Keratinocyte (primary cell): ENCODE measurements at regions not wholly inside any gene's neighbourhood (a gene's known extent, or its start where the extent isn't known, plus 50 kb on each side); places are given as distances from the start of the nearest gene placed in this dataset.

ENCODE experiments used
- DNase-seq: peaks from one replicate; pipeline ENCODE4 v3.0.0-alpha.2; 2011; ENCODE audit warnings: low read depth, missing footprints, low spot score
- FAIRE-seq: peaks from 2 replicates; lab custom pipeline; 2011; peaks lifted over from hg19 to GRCh38; lab: Jason Lieb, UNC
- H2AFZ ChIP-seq: 2 replicates; pipeline ENCODE4 v1.6.0; 2012; ENCODE audit warnings: low read length, control low read depth, inconsistent platforms; ENCODE audit not compliant: control insufficient read depth
- H3K27ac ChIP-seq: 2 replicates; pipeline ENCODE4 v1.5.1; 2011; ENCODE audit warnings: low read length; ENCODE audit not compliant: control insufficient read depth, insufficient read depth
- H3K27me3 ChIP-seq: 3 replicates; pipeline ENCODE4 v1.6.0; 2011; ENCODE audit warnings: low read length; ENCODE audit not compliant: control insufficient read depth, insufficient read depth; ENCODE audit errors: extremely low read depth
- H3K36me3 ChIP-seq, 2 experiments: 2 replicates in 1 of 2; 3 replicates in 1 of 2; pipeline ENCODE4 v1.5.1; 2011; ENCODE audit warnings: low read length in 2 of 2, mild to moderate bottlenecking in 1 of 2; ENCODE audit not compliant: control insufficient read depth in 2 of 2, insufficient read depth in 2 of 2; ENCODE audit errors: extremely low read depth in 1 of 2
- H3K4me1 ChIP-seq: 3 replicates; pipeline ENCODE4 v1.5.1; 2011; ENCODE audit warnings: low read length; ENCODE audit not compliant: control insufficient read depth, insufficient read depth; ENCODE audit errors: extremely low read depth
- H3K4me2 ChIP-seq: 3 replicates; pipeline ENCODE4 v1.6.0; 2011; ENCODE audit warnings: low read depth, low read length; ENCODE audit not compliant: control insufficient read depth, insufficient read depth; ENCODE audit errors: extremely low read depth
- H3K4me3 ChIP-seq, 3 experiments: fragments of 200-600 bp in 1 of 3; sonication (generic) in 1 of 3; 2 replicates in 2 of 3; 3 replicates in 1 of 3; pipeline ENCODE4 v1.5.1; 2011 to 2016; ENCODE audit warnings: low read length in 3 of 3, mild to moderate bottlenecking in 3 of 3, control low read depth in 2 of 3, inconsistent platforms in 1 of 3, low read depth in 1 of 3, mixed read lengths in 1 of 3, mixed run types in 1 of 3, moderate library complexity in 1 of 3; ENCODE audit not compliant: control insufficient read depth in 2 of 3, insufficient read depth in 2 of 3; ENCODE audit errors: extremely low read depth in 1 of 3
- H3K79me2 ChIP-seq: 2 replicates; pipeline ENCODE4 v1.6.0; 2012; ENCODE audit warnings: low read length; ENCODE audit not compliant: control insufficient read depth, insufficient read depth
- H3K9ac ChIP-seq: 3 replicates; pipeline ENCODE4 v1.6.0; 2011; ENCODE audit warnings: low read length; ENCODE audit not compliant: control insufficient read depth, insufficient read depth; ENCODE audit errors: extremely low read depth
- H3K9me1 ChIP-seq: 3 replicates; pipeline ENCODE4 v1.6.0; 2011; ENCODE audit warnings: low read length; ENCODE audit not compliant: control insufficient read depth, insufficient read depth; ENCODE audit errors: extremely low read depth
- H3K9me3 ChIP-seq: 2 replicates; pipeline ENCODE4 v1.5.1; 2012; ENCODE audit warnings: low read depth, low read length; ENCODE audit not compliant: control insufficient read depth
- H4K20me1 ChIP-seq: 3 replicates; pipeline ENCODE4 v1.6.0; 2011; ENCODE audit warnings: low read length; ENCODE audit not compliant: control insufficient read depth, insufficient read depth; ENCODE audit errors: extremely low read depth
- CTCF ChIP-seq, 3 experiments: IDR thresholded peaks in 1 of 3; conservative IDR thresholded peaks in 1 of 3; optimal IDR thresholded peaks in 1 of 3; 2 replicates in 2 of 3; 3 replicates in 1 of 3; pipeline versions ENCODE3 to v1.5.1; 2011; ENCODE audit warnings: low read length in 3 of 3, mild to moderate bottlenecking in 3 of 3, moderate library complexity in 2 of 3, control low read depth in 1 of 3, inconsistent platforms in 1 of 3; ENCODE audit not compliant: insufficient read depth in 2 of 3; ENCODE audit errors: extremely low read depth in 1 of 3
- EZH2 ChIP-seq: IDR thresholded peaks from one replicate; pipeline ENCODE4 v1.6.1; 2012; ENCODE audit warnings: inconsistent platforms, mild to moderate bottlenecking, low read length, moderate library complexity
- dilution Hi-C: fragments of 300-500 bp; cut with MboI; formaldehyde crosslinking; loops from one replicate; pipeline ENCODE4 v1.7.0; 2020; ENCODE audit warnings: low sequenced_read_pairs; ENCODE audit not compliant: extremely low pct_ligation_motif_present

- dilution Hi-C loops, result no loop called here
- H2AFZ ChIP-seq, result no peak overlapping the region
- TF ChIP-seq CTCF (optimal IDR thresholded peaks at IDR 0.05 in 1 of 3, IDR thresholded peaks at IDR 0.05 in 1 of 3, conservative IDR thresholded peaks at IDR 0.05 in 1 of 3; ENCODE audit: extremely low read depth in 1 of 3, insufficient read depth in 2 of 3, low read length in 3 of 3) (no peak), EZH2 (no peak)
- no peak overlapping the region for H3K4me3 ChIP-seq
- no peak overlapping the region for H3K9ac ChIP-seq
- peaks cover 6% of the 10 kb centered on the region for H3K4me1 ChIP-seq
- H3K9me1 ChIP-seq, result no peaks in the 10 kb centered on the region
- no peaks in the 10 kb centered on the region for H3K36me3 ChIP-seq
- H3K27ac ChIP-seq, result no peak overlapping the region
- DNase-seq (no peak), FAIRE-seq (no peak)
- H3K27me3 ChIP-seq, result no peaks in the 10 kb centered on the region
- no peaks in the 10 kb centered on the region for H4K20me1 ChIP-seq
- H3K79me2 ChIP-seq, result no peaks in the 10 kb centered on the region
- no peak overlapping the region for H3K4me2 ChIP-seq
- no peaks in the 10 kb centered on the region for H3K9me3 ChIP-seq
These were observed 797.1 kb downstream of the BCL11B start for GRCh38 chr14:98474900-98475299.

- no peaks in the 10 kb centered on the region for H3K4me1 ChIP-seq
- no peaks in the 10 kb centered on the region for H3K9me1 ChIP-seq
- H3K27ac ChIP-seq, result no peak overlapping the region
- no peaks in the 10 kb centered on the region for H3K27me3 ChIP-seq
- no peak overlapping the region for H3K4me3 ChIP-seq
- no peaks in the 10 kb centered on the region for H3K9me3 ChIP-seq
- no peaks in the 10 kb centered on the region for H4K20me1 ChIP-seq
- no peak for FAIRE-seq
- no peaks in the 10 kb centered on the region for H3K36me3 ChIP-seq
- no peak for DNase-seq
- no peak overlapping the region for H2AFZ ChIP-seq
- no peak overlapping the region for H3K4me2 ChIP-seq
- TF ChIP-seq EZH2 (no peak), CTCF (optimal IDR thresholded peaks at IDR 0.05 in 1 of 3, IDR thresholded peaks at IDR 0.05 in 1 of 3, conservative IDR thresholded peaks at IDR 0.05 in 1 of 3; ENCODE audit: extremely low read depth in 1 of 3, insufficient read depth in 2 of 3, low read length in 3 of 3) (no peak)
- no peak overlapping the region for H3K9ac ChIP-seq
- dilution Hi-C loops, result no loop called here
- no peaks in the 10 kb centered on the region for H3K79me2 ChIP-seq
These were observed 794.1 kb downstream of the BCL11B start for GRCh38 chr14:98477935-98478334.
